Nephron progenitor cell (in vitro differentiated cells): ENCODE measurements at regions not wholly inside any gene's neighbourhood (a gene's known extent, or its start where the extent isn't known, plus 50 kb on each side); places are given as distances from the start of the nearest gene placed in this dataset.

Source experiments
- DNase-seq: peaks from one replicate; pipeline ENCODE4 v3.0.0; 2021
- H3K27ac Mint-ChIP-seq: 2 replicates; pipeline ENCODE4 v1.8.0; 2021; ENCODE audit warnings: mild to moderate bottlenecking, moderate library complexity, mixed read lengths
- H3K27me3 Mint-ChIP-seq: 2 replicates; pipeline ENCODE4 v1.8.0; 2021; ENCODE audit warnings: mild to moderate bottlenecking, low read depth, mixed read lengths; ENCODE audit not compliant: poor library complexity
- H3K36me3 Mint-ChIP-seq: 2 replicates; pipeline ENCODE4 v1.8.0; 2021; ENCODE audit warnings: low read depth, mixed read lengths
- H3K4me1 Mint-ChIP-seq: 2 replicates; pipeline ENCODE4 v1.8.0; 2021; ENCODE audit warnings: mixed read lengths
- H3K4me3 Mint-ChIP-seq: 2 replicates; pipeline ENCODE4 v1.8.0; 2021; ENCODE audit warnings: mild to moderate bottlenecking, moderate library complexity, mixed read lengths
- H3K9me3 Mint-ChIP-seq: 2 replicates; pipeline ENCODE4 v1.8.0; 2021; ENCODE audit warnings: mild to moderate bottlenecking, moderate library complexity, mixed read lengths
- CTCF ChIP-seq: fragments of 200-600 bp; sonication (generic); IDR thresholded peaks from 2 replicates; pipeline ENCODE4 v1.5.0; 2021; ENCODE audit warnings: antibody characterized with exemption

- H3K36me3 Mint-ChIP-seq, result no peaks in the 10 kb centered on the region
- no peak overlapping the region for H3K4me3 Mint-ChIP-seq
- no peak overlapping the region for H3K27ac Mint-ChIP-seq
- no peak for DNase-seq
- no peaks in the 10 kb centered on the region for H3K4me1 Mint-ChIP-seq
- H3K9me3 Mint-ChIP-seq, result no peaks in the 10 kb centered on the region
- H3K27me3 Mint-ChIP-seq, result no peaks in the 10 kb centered on the region
- TF ChIP-seq CTCF, result no peak
Observed at GRCh38 chrX:5409106-5409505, 819.6 kb downstream of the NLGN4X start.

- Mint-ChIP-seq H3K4me1 (peaks cover 7% of the 10 kb centered on the region), H3K27me3 (no peaks in the 10 kb centered on the region), H3K36me3 (no peaks in the 10 kb centered on the region), H3K4me3 (no peak overlapping the region), H3K27ac (no peak overlapping the region), H3K9me3 (no peaks in the 10 kb centered on the region)
- TF ChIP-seq CTCF, result no peak
- DNase-seq, result no peak
Observed at GRCh38 chrX:5402461-5402860, 826.2 kb downstream of the NLGN4X start.

GRCh38 chrX:5399403-5399802 lies 829.3 kb downstream of the NLGN4X start:
- TF ChIP-seq CTCF, result no peak
- no peak overlapping the region for H3K27ac Mint-ChIP-seq
- no peaks in the 10 kb centered on the region for H3K9me3 Mint-ChIP-seq
- H3K4me1 Mint-ChIP-seq, result peaks cover 7% of the 10 kb centered on the region
- H3K36me3 Mint-ChIP-seq, result no peaks in the 10 kb centered on the region
- no peak for DNase-seq
- H3K27me3 Mint-ChIP-seq, result no peaks in the 10 kb centered on the region
- no peak overlapping the region for H3K4me3 Mint-ChIP-seq

- H3K4me1 Mint-ChIP-seq, result peaks cover 7% of the 10 kb centered on the region
- H3K36me3 Mint-ChIP-seq, result no peaks in the 10 kb centered on the region
- peaks cover 5% of the 10 kb centered on the region for H3K9me3 Mint-ChIP-seq
- no peak for TF ChIP-seq CTCF
- H3K4me3 Mint-ChIP-seq, result no peak overlapping the region
- H3K27me3 Mint-ChIP-seq, result no peaks in the 10 kb centered on the region
- DNase-seq, result no peak
- no peak overlapping the region for H3K27ac Mint-ChIP-seq
Observed at GRCh38 chrX:5397409-5397808, 831.3 kb downstream of the NLGN4X start.

- Mint-ChIP-seq H3K9me3 (peaks cover 14% of the 10 kb centered on the region), H3K4me1 (no peaks in the 10 kb centered on the region), H3K4me3 (no peak overlapping the region), H3K27ac (no peak overlapping the region), H3K27me3 (peaks cover 3% of the 10 kb centered on the region), H3K36me3 (no peaks in the 10 kb centered on the region)
- no peak for TF ChIP-seq CTCF
- no peak for DNase-seq
Observed at GRCh38 chrX:5390376-5390775, 838.3 kb downstream of the NLGN4X start.

GRCh38 chrX:5388087-5388486 lies 840.6 kb downstream of the NLGN4X start:
- H3K4me3 Mint-ChIP-seq, result no peak overlapping the region
- peaks cover 3% of the 10 kb centered on the region for H3K27me3 Mint-ChIP-seq
- peaks cover 14% of the 10 kb centered on the region for H3K9me3 Mint-ChIP-seq
- no peak overlapping the region for H3K27ac Mint-ChIP-seq
- H3K36me3 Mint-ChIP-seq, result no peaks in the 10 kb centered on the region
- TF ChIP-seq CTCF, result no peak
- no peak for DNase-seq
- no peaks in the 10 kb centered on the region for H3K4me1 Mint-ChIP-seq
